ENCODE measurements at regions not wholly inside any gene's neighbourhood (a gene's known extent, or its start where the extent isn't known, plus 50 kb on each side); places are given as distances from the start of the nearest gene placed in this dataset.

GRCh38 chr13:50509167-50509566 is 334.3 kb downstream of the DLEU7 start:
- no peak overlapping the region for H4K5ac ChIP-seq (ENCODE audit: low read depth, low read length)
- no peak overlapping the region for H4K91ac ChIP-seq (ENCODE audit: insufficient read depth, low read depth, low read length)
- H2AFZ ChIP-seq (replicated peaks; ENCODE audit: low read length, poor library complexity): no peak overlapping the region
- TF ChIP-seq MAZ (IDR thresholded peaks at IDR 0.05; ENCODE audit: borderline replicate concordance, low read depth, low read length): no peak
- no peak for TF ChIP-seq POLR2A (IDR thresholded peaks at IDR 0.05; ENCODE audit: low read depth, low read length)
- TF ChIP-seq, protein P1, sequence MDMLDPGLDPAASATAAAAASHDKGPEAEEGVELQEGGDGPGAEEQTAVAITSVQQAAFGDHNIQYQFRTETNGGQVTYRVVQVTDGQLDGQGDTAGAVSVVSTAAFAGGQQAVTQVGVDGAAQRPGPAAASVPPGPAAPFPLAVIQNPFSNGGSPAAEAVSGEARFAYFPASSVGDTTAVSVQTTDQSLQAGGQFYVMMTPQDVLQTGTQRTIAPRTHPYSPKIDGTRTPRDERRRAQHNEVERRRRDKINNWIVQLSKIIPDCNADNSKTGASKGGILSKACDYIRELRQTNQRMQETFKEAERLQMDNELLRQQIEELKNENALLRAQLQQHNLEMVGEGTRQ (IDR thresholded peaks at IDR 0.05; ENCODE audit: low read depth, low read length): no peak
- TF ChIP-seq CTCF (conservative IDR thresholded peaks at IDR 0.05; ENCODE audit: low read depth, low read length): no peak
- no peak for TF ChIP-seq CHD1 (IDR thresholded peaks at IDR 0.05; ENCODE audit: low read depth, low read length)
- TF ChIP-seq MAFK (IDR thresholded peaks at IDR 0.05; ENCODE audit: low read depth, low read length): no peak
- TF ChIP-seq MXI1 (IDR thresholded peaks at IDR 0.05; ENCODE audit: borderline replicate concordance, low read depth, low read length): no peak
- no peak for TF ChIP-seq RFX5 (IDR thresholded peaks at IDR 0.05; ENCODE audit: low read depth, low read length)
- no peak for TF ChIP-seq FOS (IDR thresholded peaks at IDR 0.05; ENCODE audit: low read depth, low read length)
- TF ChIP-seq RCOR1 (IDR thresholded peaks at IDR 0.05; ENCODE audit: insufficient replicate concordance, low read length): no peak
- TF ChIP-seq NFE2L2 (IDR thresholded peaks at IDR 0.05; ENCODE audit: low read depth, low read length): no peak
- no peak for TF ChIP-seq SMC3 (IDR thresholded peaks at IDR 0.05; ENCODE audit: low read depth, low read length)
- TF ChIP-seq, protein P2, sequence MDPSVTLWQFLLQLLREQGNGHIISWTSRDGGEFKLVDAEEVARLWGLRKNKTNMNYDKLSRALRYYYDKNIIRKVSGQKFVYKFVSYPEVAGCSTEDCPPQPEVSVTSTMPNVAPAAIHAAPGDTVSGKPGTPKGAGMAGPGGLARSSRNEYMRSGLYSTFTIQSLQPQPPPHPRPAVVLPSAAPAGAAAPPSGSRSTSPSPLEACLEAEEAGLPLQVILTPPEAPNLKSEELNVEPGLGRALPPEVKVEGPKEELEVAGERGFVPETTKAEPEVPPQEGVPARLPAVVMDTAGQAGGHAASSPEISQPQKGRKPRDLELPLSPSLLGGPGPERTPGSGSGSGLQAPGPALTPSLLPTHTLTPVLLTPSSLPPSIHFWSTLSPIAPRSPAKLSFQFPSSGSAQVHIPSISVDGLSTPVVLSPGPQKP (IDR thresholded peaks at IDR 0.05; ENCODE audit: borderline replicate concordance, low read depth, low read length): no peak
- TF ChIP-seq BHLHE40 (IDR thresholded peaks at IDR 0.05; ENCODE audit: low read depth, low read length): no peak
- dilution Hi-C loops (cut with HindIII; ENCODE audit: low sequenced_read_pairs, unreplicated experiment): no loop called here
- no peaks in the 10 kb centered on the region for H4K20me1 ChIP-seq (ENCODE audit: insufficient read depth, low read length)
- H2BK120ac ChIP-seq (ENCODE audit: low read depth, low read length): no peak overlapping the region
- H3K4me1 ChIP-seq (ENCODE audit: control insufficient read depth, insufficient read depth, low read length): peaks cover 4% of the 10 kb centered on the region
- no peak for DNase-seq
- no peak overlapping the region for H2AK9ac ChIP-seq (replicated peaks; ENCODE audit: low read depth, low read length, poor library complexity)
- no peak overlapping the region for H3K9ac ChIP-seq (ENCODE audit: low read depth, low read length)
- no peak overlapping the region for H3K18ac ChIP-seq (ENCODE audit: low read depth, low read length)
- no peak overlapping the region for H3K27ac ChIP-seq (ENCODE audit: insufficient read depth, low read length)
- no peaks in the 10 kb centered on the region for H3K27me3 ChIP-seq (ENCODE audit: control insufficient read depth, insufficient read depth, low read length)
- H3K9me1 ChIP-seq (ENCODE audit: insufficient read depth, low read length): no peaks in the 10 kb centered on the region
- ChIA-PET POLR2A (ENCODE audit: unreplicated experiment) (no interaction called here), CTCF (interaction anchor here (0.6 to 0.7 kb wide), 2 partner anchors 9 to 153 kb away, joined by 3 read pairs; no protein-coding TSS in a partner anchor)
- BruUV-seq (replicated peaks): no TSS peak
- H4K8ac ChIP-seq (ENCODE audit: low read depth in 2 of 2, low read length in 2 of 2): no peak overlapping the region
- in situ Hi-C loops (cut with MboI; ENCODE audit: low sequenced_read_pairs): no loop called here
- no peaks in the 10 kb centered on the region for H3K36me3 ChIP-seq (ENCODE audit: control insufficient read depth, insufficient read depth, low read length)
- no peak overlapping the region for H2AK5ac ChIP-seq (ENCODE audit: low read depth, low read length)
- H2BK5ac ChIP-seq (ENCODE audit: low read depth, low read length, poor library complexity, severe bottlenecking): no peak overlapping the region
- no peak overlapping the region for H3K14ac ChIP-seq (replicated peaks; ENCODE audit: low read depth, low read length)
- no peak overlapping the region for H3K4me3 ChIP-seq (ENCODE audit: insufficient read depth, low read depth, low read length)
- no peak for ATAC-seq (ENCODE audit: low read depth)
- no peak overlapping the region for H2BK15ac ChIP-seq (ENCODE audit: low read depth, low read length)
- H2BK20ac ChIP-seq (ENCODE audit: low read depth, low read length): no peak overlapping the region
- intact Hi-C loops (cut with micrococcal nuclease): no loop called here
- H3K4me2 ChIP-seq (ENCODE audit: low read depth, low read length): no peak overlapping the region
- H3K9me3 ChIP-seq (ENCODE audit: control insufficient read depth, insufficient read depth, low read length): no peaks in the 10 kb centered on the region
- no peaks in the 10 kb centered on the region for H3K79me1 ChIP-seq (ENCODE audit: low read depth in 1 of 2, low read length in 2 of 2)
- H3K4ac ChIP-seq (ENCODE audit: low read depth, low read length): no peak overlapping the region
- no peak overlapping the region for H3K56ac ChIP-seq (ENCODE audit: extremely low read depth, insufficient read depth, low read length)
- H3K23ac ChIP-seq (ENCODE audit: low read depth, low read length): no peak overlapping the region
